Right lobe of liver (tissue), 6 donors: ENCODE measurements at regions not wholly inside any gene's neighbourhood (a gene's known extent, or its start where the extent isn't known, plus 50 kb on each side); places are given as distances from the start of the nearest gene placed in this dataset.

Experiments used
- ATAC-seq, 4 donors: fragments of 200-7000 bp; cut with Tn5 transposase; one replicate each; pipeline ENCODE4 v1.9.1; 2020; ENCODE audit warnings: mild to moderate bottlenecking in 4 of 4, moderate library complexity in 4 of 4
- DNase-seq, 3 donors: peaks; one replicate each; pipeline ENCODE4 v3.0.0-alpha.2; 2020
- H3K27ac ChIP-seq, 3 donors: fragments of 200-600 bp; one replicate each; pipeline ENCODE4 v1.8.0; 2022
- H3K27me3 ChIP-seq, 2 donors: fragments of 200-600 bp; one replicate each; pipeline ENCODE4 v1.8.0; 2022
- H3K36me3 ChIP-seq, 4 donors: fragments of 200-600 bp; sonication (generic) in 1 of 4; one replicate each; pipeline versions ENCODE4 v1.5.1 to v1.8.0; 2017 to 2022; ENCODE audit warnings: control low read depth in 1 of 4
- H3K4me1 ChIP-seq, 4 donors: fragments of 200-600 bp; sonication (generic) in 1 of 4; one replicate each; pipeline versions ENCODE4 v1.5.1 to v1.8.0; 2017 to 2022; ENCODE audit warnings: control low read depth in 1 of 4
- H3K4me3 ChIP-seq, 3 donors: fragments of 200-600 bp; one replicate each; pipeline ENCODE4 v1.8.0; 2022
- H3K9me3 ChIP-seq, 4 donors: fragments of 200-600 bp; sonication (generic) in 1 of 4; one replicate each; pipeline versions ENCODE4 v1.5.1 to v1.8.0; 2017 to 2022; ENCODE audit warnings: control low read depth in 1 of 4
- POLR2A ChIP-seq: fragments of 450-650 bp; IDR thresholded peaks from one replicate; pipeline ENCODE4 v1.6.1; 2017; ENCODE audit warnings: antibody characterized with exemption, mild to moderate bottlenecking
- WGBS: methylation state at CpG from one replicate; pipeline ENCODE4 v1.1.6; 2018; ENCODE audit warnings: low coverage, low lambda C conversion rate; ENCODE audit not compliant: insufficient coverage; ENCODE audit errors: missing lambda C conversion rate; 5-methylcytosine and 5-hydroxymethylcytosine counted together
- intact Hi-C, 2 donors: fragments of 100-400 bp; cut with DNase I; formaldehyde crosslinking; loops; one replicate each; pipeline versions ENCODE4 v1.11.2 to v1.14.1; 2022
- TF ChIP-seq, protein P1 (sequence below), 4 donors: fragments of 200-600 bp in 3 of 4; fragments of 450-650 bp in 1 of 4; IDR thresholded peaks; one replicate each; pipeline versions ENCODE4 v1.5.1 to v1.8.0; 2016 to 2022; ENCODE audit warnings: antibody characterized with exemption in 4 of 4, mild to moderate bottlenecking in 2 of 4
- donor health status: DM: no; HTN: yes; CAD: no.
- donor health status: DM: no; HTN: no; CAD: no.
- donor health status: DM: no; HTN: no; CAD: no.
- donor health status: DM: no; HTN: yes; CAD: no.
- donor health status: DM: no; HTN: yes; CAD: no.

DNA sequence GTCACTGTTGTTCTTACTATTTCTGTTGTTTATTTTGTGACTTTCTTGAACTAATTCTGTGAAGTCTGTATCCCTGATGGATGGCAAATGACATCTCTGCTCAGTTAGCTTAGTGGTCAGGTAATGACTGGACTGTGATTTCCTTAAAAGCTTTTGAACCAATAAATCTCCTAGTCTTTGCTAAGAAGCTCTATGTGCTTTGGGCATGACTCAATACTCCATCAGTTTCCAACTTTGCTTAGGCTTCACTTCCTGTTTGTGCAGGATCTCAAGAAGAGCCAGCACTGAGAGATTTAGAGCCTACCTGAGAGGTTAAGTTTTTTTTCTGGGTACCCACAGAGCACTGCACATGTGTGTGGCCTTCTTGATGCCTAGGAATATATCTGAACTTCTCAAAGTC, 329.7 kb upstream of the HTR2A start:
- H3K36me3 ChIP-seq = no peaks in the 10 kb centered on the region
- no peak overlapping the region for H3K27ac ChIP-seq
- DNase-seq = no peak
- TF ChIP-seq, protein P1, sequence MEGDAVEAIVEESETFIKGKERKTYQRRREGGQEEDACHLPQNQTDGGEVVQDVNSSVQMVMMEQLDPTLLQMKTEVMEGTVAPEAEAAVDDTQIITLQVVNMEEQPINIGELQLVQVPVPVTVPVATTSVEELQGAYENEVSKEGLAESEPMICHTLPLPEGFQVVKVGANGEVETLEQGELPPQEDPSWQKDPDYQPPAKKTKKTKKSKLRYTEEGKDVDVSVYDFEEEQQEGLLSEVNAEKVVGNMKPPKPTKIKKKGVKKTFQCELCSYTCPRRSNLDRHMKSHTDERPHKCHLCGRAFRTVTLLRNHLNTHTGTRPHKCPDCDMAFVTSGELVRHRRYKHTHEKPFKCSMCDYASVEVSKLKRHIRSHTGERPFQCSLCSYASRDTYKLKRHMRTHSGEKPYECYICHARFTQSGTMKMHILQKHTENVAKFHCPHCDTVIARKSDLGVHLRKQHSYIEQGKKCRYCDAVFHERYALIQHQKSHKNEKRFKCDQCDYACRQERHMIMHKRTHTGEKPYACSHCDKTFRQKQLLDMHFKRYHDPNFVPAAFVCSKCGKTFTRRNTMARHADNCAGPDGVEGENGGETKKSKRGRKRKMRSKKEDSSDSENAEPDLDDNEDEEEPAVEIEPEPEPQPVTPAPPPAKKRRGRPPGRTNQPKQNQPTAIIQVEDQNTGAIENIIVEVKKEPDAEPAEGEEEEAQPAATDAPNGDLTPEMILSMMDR (IDR thresholded peaks at IDR 0.05) = no peak
- no peak for TF ChIP-seq POLR2A
- intact Hi-C loops = no loop called here
- no peak overlapping the region for H3K4me3 ChIP-seq
- no peak for ATAC-seq
- no peaks in the 10 kb centered on the region for H3K27me3 ChIP-seq
- no peaks in the 10 kb centered on the region for H3K9me3 ChIP-seq
- H3K4me1 ChIP-seq = no peaks in the 10 kb centered on the region

DNA sequence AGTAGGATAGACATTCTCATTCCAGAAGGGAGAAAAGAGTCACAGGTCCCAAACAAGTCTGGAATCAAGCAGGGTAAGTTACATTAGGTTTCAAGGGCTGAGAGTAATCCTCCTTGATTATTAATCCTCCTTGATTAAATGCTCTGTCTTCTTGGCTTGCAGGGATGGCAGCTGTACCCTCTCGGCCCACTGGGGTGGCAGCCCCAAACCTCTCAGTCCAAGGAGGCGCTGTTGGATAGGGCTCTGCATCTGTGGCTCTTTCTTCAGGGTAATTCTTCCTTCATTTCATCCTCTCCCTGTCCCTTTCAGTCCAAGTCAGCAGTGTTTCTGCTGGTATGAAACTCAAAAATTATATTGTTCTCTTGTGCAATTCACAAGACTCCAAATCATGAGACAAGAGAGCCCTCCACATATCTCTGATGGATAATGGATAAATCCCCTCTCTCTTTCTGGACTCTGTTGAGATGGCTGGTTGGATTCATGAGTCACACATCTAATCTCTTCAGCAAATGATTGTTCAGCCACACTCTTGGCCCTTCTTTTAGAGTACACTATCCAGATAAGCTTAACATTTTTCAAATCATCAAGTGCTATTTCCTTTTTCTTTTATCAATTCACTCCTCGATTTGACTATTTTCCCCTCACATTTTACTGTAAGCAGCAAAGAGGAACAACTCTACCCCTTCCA, 323.7 kb upstream of the HTR2A start:
- TF ChIP-seq, protein P1 (IDR thresholded peaks at IDR 0.05) = no peak
- TF ChIP-seq POLR2A = no peak
- Histone ChIP-seq H3K27me3 (no peaks in the 10 kb centered on the region), H3K9me3 (no peaks in the 10 kb centered on the region), H3K4me3 (no peak overlapping the region), H3K4me1 (no peaks in the 10 kb centered on the region), H3K27ac (no peak overlapping the region), H3K36me3 (no peaks in the 10 kb centered on the region)
- intact Hi-C loops = no loop called here
- ATAC-seq = no peak
- no peak for DNase-seq
- 72% methylated on average over 2 of the region's 3 CpGs for WGBS

DNA sequence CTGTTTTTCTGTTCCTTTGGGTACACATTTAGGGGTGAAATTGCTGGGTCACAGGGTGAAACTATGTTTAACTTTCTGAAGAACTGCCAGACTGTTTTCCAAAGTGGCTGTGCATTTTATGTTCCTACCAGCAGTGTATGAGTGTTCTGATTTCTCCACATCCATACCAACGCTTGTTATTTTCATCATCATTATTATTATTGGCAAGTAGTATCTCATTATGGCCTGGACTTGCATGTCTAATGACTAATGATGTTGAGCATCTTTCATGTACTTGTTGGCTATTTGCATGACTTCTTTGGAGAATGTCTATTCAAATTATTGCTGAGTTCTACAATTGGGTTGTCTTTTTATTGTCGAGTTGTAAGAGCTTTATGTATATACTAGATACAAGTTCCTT, 321.8 kb upstream of the HTR2A start:
- 82% methylated on average over 2 of the region's 2 CpGs for WGBS
- Histone ChIP-seq H3K4me1 (no peaks in the 10 kb centered on the region), H3K4me3 (no peak overlapping the region), H3K27me3 (no peaks in the 10 kb centered on the region), H3K36me3 (no peaks in the 10 kb centered on the region), H3K9me3 (no peaks in the 10 kb centered on the region), H3K27ac (no peak overlapping the region)
- ATAC-seq = no peak
- intact Hi-C loops = no loop called here
- DNase-seq = no peak
- TF ChIP-seq, protein P1 (IDR thresholded peaks at IDR 0.05) = no peak
- no peak for TF ChIP-seq POLR2A

DNA sequence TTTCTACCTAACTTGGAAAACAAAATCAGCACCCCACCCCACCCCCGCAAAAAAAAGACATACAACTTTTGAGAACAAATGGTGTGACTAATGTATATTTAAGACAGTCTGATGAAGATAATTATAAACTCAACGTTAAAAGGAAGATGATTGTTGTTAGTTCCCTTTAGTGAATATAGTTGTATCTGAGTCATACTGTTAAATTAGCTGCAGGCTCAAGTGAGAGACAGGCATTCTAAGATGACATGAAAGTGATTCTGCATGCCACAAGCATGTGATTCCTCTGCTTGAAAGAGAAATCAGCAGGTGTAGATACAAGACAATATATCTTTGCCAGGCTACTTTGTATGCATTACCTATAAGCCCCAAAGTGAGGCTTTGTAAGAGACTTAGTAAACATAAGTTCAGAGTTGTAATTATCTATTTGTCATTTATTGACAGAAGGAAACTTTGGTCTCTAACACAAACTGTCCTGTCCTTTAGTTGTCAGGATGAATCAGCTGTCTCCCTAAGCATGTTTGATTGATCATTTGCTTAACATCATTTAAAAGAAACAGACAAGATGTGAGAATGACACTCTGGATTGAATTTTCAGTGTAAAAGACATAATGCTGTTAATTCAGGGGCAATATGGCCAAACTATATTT, 319.4 kb upstream of the HTR2A start:
- Histone ChIP-seq H3K4me1 (no peaks in the 10 kb centered on the region), H3K36me3 (no peaks in the 10 kb centered on the region), H3K9me3 (no peaks in the 10 kb centered on the region), H3K27me3 (no peaks in the 10 kb centered on the region), H3K4me3 (no peak overlapping the region), H3K27ac (no peak overlapping the region)
- ATAC-seq = peak in 2 of 4 donors; percentile 23 to 52
- no peak for DNase-seq
- WGBS = 52% methylated on average over 2 of the region's 2 CpGs
- TF ChIP-seq POLR2A = no peak
- TF ChIP-seq, protein P1 (IDR thresholded peaks at IDR 0.05) = no peak
- intact Hi-C loops = no loop called here
